Activated CD4-positive, alpha-beta T cell treated with anti-CD3 and anti-CD28 coated beads, Interleukin-2, amount 10 ng/mL, durations not matched to agents 7 days and 5 days (primary cell): ENCODE measurements at regions not wholly inside any gene's neighbourhood (a gene's known extent, or its start where the extent isn't known, plus 50 kb on each side); places are given as distances from the start of the nearest gene placed in this dataset.

Experiments
- CTCF ChIA-PET: fragments of 350-600 bp; sonication (Branson Sonifier 250); formaldehyde crosslinking; loops from one replicate; lab custom pipeline; 2021; ENCODE audit warnings: antibody characterized with exemption; lab: Charles Lee
- POLR2A ChIA-PET: fragments of 350-600 bp; sonication (Branson Sonifier 250); formaldehyde crosslinking; loops from one replicate; lab custom pipeline; 2021; ENCODE audit warnings: antibody characterized with exemption; lab: Charles Lee
- DNase-seq: peaks from one replicate; pipeline ENCODE4 v3.0.0-alpha.2; 2020
- H3K27ac Mint-ChIP-seq: one replicate; pipeline ENCODE4 v1.8.0; 2021; ENCODE audit warnings: mild to moderate bottlenecking, moderate library complexity, mixed read lengths
- H3K27me3 Mint-ChIP-seq: one replicate; pipeline ENCODE4 v1.8.0; 2021; ENCODE audit warnings: mixed read lengths
- H3K36me3 Mint-ChIP-seq: one replicate; pipeline ENCODE4 v1.8.0; 2021; ENCODE audit warnings: low read depth, mixed read lengths
- H3K4me1 Mint-ChIP-seq: one replicate; pipeline ENCODE4 v1.8.0; 2021; ENCODE audit warnings: mixed read lengths
- H3K4me3 Mint-ChIP-seq: one replicate; pipeline ENCODE4 v1.8.0; 2021; ENCODE audit warnings: mild to moderate bottlenecking, moderate library complexity, mixed read lengths
- H3K9me3 Mint-ChIP-seq: one replicate; pipeline ENCODE4 v1.8.0; 2021; ENCODE audit warnings: mixed read lengths

DNA sequence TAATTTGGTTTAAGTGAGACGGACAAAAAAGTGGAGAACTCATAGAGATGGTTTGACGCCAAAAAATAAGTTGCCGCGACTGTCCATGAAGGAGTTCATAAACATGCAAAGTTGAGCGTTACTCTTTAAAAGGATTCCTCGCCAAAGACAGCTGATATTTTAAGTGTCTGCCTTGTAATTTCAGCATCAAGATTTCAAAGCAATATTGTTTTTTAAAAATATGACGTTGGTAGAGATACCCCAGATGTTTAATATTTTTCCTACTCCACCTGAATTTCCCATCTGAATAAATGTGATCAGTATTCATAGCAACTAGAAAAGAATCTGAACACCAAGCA, 155.0 kb downstream of the TUSC7 start:
- no peak overlapping the region for H3K4me3 Mint-ChIP-seq
- no peaks in the 10 kb centered on the region for H3K4me1 Mint-ChIP-seq
- no peak for DNase-seq
- no peaks in the 10 kb centered on the region for H3K9me3 Mint-ChIP-seq
- CTCF ChIA-PET: no interaction called here
- no peak overlapping the region for H3K27ac Mint-ChIP-seq
- no peaks in the 10 kb centered on the region for H3K27me3 Mint-ChIP-seq
- POLR2A ChIA-PET: no interaction called here
- H3K36me3 Mint-ChIP-seq: no peaks in the 10 kb centered on the region

GRCh38 chr3:116870379-116870778, 160.8 kb downstream of the TUSC7 start:
- Mint-ChIP-seq H3K4me1 (no peaks in the 10 kb centered on the region), H3K4me3 (no peak overlapping the region)
- POLR2A ChIA-PET: no interaction called here

DNA sequence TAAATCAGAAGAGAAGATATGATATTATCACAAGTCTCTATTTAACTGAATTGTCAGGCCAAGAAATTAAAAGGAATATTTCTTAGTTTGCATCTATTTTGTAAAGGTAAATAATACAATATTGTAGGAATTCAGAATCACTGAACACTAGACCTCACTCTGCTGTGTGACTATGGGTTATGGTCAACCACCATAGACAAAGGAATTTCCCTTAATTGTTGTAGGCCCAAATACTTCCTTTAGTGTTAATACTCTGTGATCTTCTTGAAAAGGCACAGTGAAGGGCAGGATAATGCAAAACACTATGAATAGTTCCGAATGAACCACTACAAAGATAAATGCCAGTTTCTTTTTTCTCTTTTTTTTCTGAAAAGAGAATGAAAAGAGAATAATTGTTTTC, 162.3 kb downstream of the TUSC7 start:
- Mint-ChIP-seq H3K27me3 (no peaks in the 10 kb centered on the region), H3K4me3 (no peak overlapping the region), H3K4me1 (no peaks in the 10 kb centered on the region), H3K9me3 (no peaks in the 10 kb centered on the region), H3K36me3 (no peaks in the 10 kb centered on the region), H3K27ac (no peak overlapping the region)
- POLR2A ChIA-PET: no interaction called here
- CTCF ChIA-PET: no interaction called here
- DNase-seq: no peak

More at GRCh38 chr3:116870379-116870778, 160.8 kb downstream of the TUSC7 start:
- Mint-ChIP-seq H3K36me3 (no peaks in the 10 kb centered on the region), H3K9me3 (no peaks in the 10 kb centered on the region), H3K27ac (no peak overlapping the region), H3K27me3 (no peaks in the 10 kb centered on the region)
- CTCF ChIA-PET: no interaction called here
- no peak for DNase-seq

DNA sequence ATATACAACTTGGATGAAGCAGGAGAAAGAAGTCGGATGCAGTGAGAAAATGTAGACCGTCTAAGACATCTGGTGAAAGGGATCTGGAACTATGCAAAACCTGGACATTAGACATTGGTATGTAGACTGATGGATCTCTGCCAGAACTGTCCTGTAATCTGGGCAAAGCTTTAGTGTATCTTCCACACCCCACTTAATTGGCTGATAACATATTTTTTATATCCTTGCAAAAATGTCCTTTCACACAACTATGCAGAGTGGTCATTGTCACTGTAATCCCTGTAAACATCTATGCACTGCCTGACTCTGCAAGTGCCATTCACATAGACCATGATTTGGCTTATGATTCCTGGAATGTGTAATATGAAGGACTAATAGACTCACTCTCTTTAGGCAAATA, 163.1 kb downstream of the TUSC7 start:
- no peaks in the 10 kb centered on the region for H3K9me3 Mint-ChIP-seq
- ChIA-PET POLR2A (no interaction called here), CTCF (no interaction called here)
- no peaks in the 10 kb centered on the region for H3K27me3 Mint-ChIP-seq
- H3K4me3 Mint-ChIP-seq: no peak overlapping the region
- no peaks in the 10 kb centered on the region for H3K36me3 Mint-ChIP-seq
- H3K27ac Mint-ChIP-seq: no peak overlapping the region
- no peaks in the 10 kb centered on the region for H3K4me1 Mint-ChIP-seq
- no peak for DNase-seq

DNA sequence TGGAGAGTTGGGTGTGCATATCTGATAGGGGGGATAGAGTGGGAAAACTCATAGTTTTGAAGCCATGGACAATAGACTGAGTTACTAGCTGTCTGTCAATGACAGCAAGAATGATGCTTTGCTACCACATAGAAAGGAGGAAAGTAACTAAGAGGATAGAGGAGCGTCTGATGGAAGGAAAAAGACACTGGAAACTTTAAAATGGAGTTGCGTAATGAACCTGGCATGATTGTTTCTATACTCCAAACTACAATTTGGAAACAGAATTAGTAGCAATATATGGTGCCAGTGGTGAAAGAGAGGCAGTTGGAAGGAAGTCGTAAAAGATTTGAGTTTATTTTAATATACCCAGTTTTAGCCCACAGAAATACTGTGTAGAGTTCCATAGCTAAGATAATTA, 163.6 kb downstream of the TUSC7 start:
- POLR2A ChIA-PET: no interaction called here
- no peak for DNase-seq
- CTCF ChIA-PET: no interaction called here
- no peak overlapping the region for H3K4me3 Mint-ChIP-seq
- no peaks in the 10 kb centered on the region for H3K27me3 Mint-ChIP-seq
- no peaks in the 10 kb centered on the region for H3K36me3 Mint-ChIP-seq
- H3K4me1 Mint-ChIP-seq: no peaks in the 10 kb centered on the region
- H3K9me3 Mint-ChIP-seq: no peaks in the 10 kb centered on the region
- no peak overlapping the region for H3K27ac Mint-ChIP-seq

DNA sequence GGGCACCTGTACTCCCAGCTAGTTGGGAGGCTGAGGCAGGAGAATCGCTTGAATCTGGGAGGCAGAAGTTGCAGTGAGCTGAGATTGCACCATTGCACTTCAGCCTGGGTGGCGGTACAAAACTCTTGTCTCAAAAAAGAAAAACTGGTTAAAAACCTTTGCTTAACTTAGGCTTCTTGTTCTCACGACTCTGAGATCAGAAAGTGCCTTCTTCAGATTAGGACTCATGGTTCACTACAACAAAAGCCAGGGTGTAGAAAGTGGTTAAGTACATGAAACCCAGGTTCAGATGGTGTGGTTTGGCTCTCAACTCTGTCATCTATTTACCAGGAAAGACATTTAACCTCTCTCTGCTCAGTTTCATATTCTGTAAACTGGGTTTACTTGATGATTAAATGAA, 168.4 kb downstream of the TUSC7 start:
- CTCF ChIA-PET: no interaction called here

DNA sequence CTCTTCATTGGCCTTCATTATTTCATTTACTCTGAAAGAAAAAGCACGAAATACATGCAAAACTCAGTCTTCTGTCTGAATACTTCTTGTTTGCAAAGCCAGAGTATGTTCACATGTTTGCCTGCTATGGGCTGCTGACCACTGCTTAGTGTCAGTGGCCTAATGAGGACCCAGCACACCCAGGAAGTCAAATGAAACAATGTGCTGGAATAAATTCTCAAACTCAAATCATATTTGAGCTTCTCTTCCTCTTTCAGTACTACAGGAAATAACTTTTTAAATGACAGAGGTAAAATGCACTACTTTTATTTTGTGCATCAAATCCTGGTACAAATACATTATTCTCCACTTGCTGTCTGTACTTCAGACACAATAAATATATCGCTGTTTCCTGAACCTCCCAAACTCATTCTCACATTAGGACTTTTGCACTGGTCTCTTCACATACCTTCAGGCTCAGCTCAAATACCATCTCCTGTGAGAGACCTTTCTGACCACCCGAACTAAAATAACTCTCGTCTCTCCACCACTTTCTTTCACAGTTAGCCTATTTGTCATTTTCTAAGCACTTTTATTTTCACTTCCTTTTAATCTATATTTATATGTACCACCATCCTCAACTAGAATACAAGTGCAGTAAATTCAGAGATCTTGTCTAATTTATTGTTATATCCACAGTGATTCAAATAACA, 176.8 kb downstream of the TUSC7 start:
- ChIA-PET POLR2A (no interaction called here), CTCF (no interaction called here)
- Mint-ChIP-seq H3K27me3 (no peaks in the 10 kb centered on the region), H3K4me1 (no peaks in the 10 kb centered on the region), H3K36me3 (no peaks in the 10 kb centered on the region), H3K27ac (no peak overlapping the region), H3K9me3 (no peaks in the 10 kb centered on the region), H3K4me3 (no peak overlapping the region)
- no peak for DNase-seq

More for the DNA sequence above, 168.4 kb downstream of the TUSC7 start:
- no peaks in the 10 kb centered on the region for H3K36me3 Mint-ChIP-seq
- H3K4me1 Mint-ChIP-seq: no peaks in the 10 kb centered on the region
- no peak for DNase-seq
- no peaks in the 10 kb centered on the region for H3K9me3 Mint-ChIP-seq
- POLR2A ChIA-PET: no interaction called here
- no peak overlapping the region for H3K4me3 Mint-ChIP-seq
- no peak overlapping the region for H3K27ac Mint-ChIP-seq
- no peaks in the 10 kb centered on the region for H3K27me3 Mint-ChIP-seq

DNA sequence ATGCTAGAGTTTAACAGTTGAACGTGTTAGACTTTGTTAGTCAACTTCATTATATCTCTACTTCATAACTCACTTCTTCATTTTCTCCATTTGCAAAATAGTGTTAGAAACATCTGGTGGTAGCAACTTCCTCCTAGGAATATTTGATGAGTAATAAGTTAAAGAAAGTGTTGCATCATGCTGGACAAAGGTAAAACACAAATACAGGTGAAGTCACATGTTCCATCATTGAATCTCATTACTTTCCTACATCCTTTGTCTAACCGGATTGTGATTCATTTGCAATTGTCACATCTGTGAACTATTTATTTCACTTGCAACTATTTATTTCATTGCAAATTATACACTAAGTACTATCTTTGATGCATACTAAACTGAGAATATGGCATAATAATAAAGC, 186.5 kb downstream of the TUSC7 start:
- Mint-ChIP-seq H3K4me3 (no peak overlapping the region), H3K27me3 (no peaks in the 10 kb centered on the region), H3K36me3 (no peaks in the 10 kb centered on the region), H3K27ac (no peak overlapping the region), H3K9me3 (peaks cover 2% of the 10 kb centered on the region), H3K4me1 (no peaks in the 10 kb centered on the region)
- ChIA-PET CTCF (no interaction called here), POLR2A (no interaction called here)
- DNase-seq: no peak

DNA sequence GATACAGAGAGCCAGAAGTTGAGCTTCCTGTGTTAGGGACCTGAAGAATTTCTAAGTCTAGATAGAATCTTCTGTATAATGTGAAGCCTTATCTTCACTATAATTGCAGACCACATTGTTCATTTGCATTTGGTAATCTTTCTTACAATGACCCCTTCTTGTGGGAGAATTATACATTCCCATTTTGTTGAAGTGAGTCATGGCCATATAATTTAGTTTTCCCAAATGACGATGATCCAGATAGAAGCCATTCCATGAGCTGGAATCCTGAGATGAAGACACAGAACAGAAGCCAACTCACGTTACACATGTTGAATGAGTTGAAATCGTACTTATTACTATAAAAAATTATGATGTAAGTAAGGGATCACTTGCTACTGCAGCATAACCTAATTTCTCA, 187.8 kb downstream of the TUSC7 start:
- no peak overlapping the region for H3K27ac Mint-ChIP-seq
- ChIA-PET CTCF (no interaction called here), POLR2A (no interaction called here)
- no peak overlapping the region for H3K4me3 Mint-ChIP-seq
- DNase-seq: no peak
- H3K36me3 Mint-ChIP-seq: no peaks in the 10 kb centered on the region
- peaks cover 2% of the 10 kb centered on the region for H3K9me3 Mint-ChIP-seq
- no peaks in the 10 kb centered on the region for H3K4me1 Mint-ChIP-seq
- H3K27me3 Mint-ChIP-seq: no peaks in the 10 kb centered on the region

DNA sequence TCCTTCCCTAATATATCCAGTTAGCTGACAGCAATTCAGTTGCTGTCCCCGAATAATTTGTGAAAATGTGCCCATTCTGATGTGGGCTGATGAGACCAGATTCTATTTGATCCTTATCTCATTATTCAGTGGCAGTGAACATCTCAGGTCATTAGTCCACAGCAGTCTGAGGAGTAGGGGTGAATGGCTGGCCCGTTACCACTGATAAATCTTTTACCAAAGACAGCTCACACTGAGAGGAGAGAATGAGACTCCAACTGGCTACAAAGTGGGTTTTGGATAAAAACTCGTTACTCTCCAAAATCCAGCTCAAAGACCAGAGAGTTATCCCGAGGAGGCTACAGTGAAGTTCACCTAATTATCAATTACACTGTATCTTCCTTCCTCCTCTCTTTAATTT, 189.7 kb downstream of the TUSC7 start:
- POLR2A ChIA-PET: no interaction called here
- Mint-ChIP-seq H3K27me3 (no peaks in the 10 kb centered on the region), H3K9me3 (peaks cover 2% of the 10 kb centered on the region), H3K4me3 (no peak overlapping the region), H3K36me3 (no peaks in the 10 kb centered on the region), H3K4me1 (no peaks in the 10 kb centered on the region), H3K27ac (no peak overlapping the region)
- CTCF ChIA-PET: no interaction called here
- DNase-seq: no peak

DNA sequence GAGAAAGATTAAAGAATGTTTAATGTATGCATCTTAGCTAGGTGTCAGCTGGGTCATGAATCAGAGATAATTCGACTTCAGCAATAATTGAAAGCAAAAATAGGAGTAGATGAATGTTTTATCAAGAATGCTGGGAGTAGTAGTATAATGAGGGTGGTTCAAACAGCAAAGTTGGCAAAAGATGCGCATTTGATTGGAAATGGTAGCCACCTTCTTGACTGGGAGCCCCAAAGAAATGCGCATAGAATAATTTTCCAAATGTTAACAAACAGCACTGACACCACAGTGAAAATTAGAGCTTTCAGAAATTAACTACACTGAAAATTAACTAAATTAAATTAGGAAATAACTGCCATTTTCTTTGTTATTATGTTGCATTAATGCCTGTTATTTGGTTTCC, 195.8 kb downstream of the TUSC7 start:
- Mint-ChIP-seq H3K27ac (no peak overlapping the region), H3K27me3 (no peaks in the 10 kb centered on the region), H3K36me3 (no peaks in the 10 kb centered on the region), H3K4me3 (no peak overlapping the region), H3K4me1 (no peaks in the 10 kb centered on the region), H3K9me3 (peaks cover 4% of the 10 kb centered on the region)
- CTCF ChIA-PET: interaction anchor here (0.6 kb wide), 1 partner anchor 879 kb away, joined by 3 read pairs; no protein-coding TSS in a partner anchor
- DNase-seq: no peak
- POLR2A ChIA-PET: no interaction called here

DNA sequence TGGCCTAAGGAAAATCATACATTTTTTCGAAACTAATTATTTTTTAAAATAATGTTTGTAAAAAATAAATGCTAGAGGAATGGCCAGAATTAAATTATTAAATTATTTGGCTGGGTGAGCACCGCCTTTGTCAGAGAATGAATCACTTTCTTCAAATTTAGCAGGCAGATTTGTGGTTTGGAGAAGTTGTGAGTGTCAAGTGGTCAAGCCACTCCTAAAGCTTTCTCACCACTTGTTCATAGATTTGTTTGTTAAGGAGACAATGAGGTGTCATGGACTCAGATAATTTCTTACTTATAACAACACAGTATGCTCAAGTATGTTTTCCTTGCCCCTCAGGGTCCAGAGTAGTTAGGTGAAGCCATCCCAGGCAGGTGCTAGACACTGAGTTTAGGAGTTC, 196.2 kb downstream of the TUSC7 start:
- DNase-seq: no peak
- Mint-ChIP-seq H3K36me3 (no peaks in the 10 kb centered on the region), H3K27me3 (no peaks in the 10 kb centered on the region), H3K9me3 (peaks cover 3% of the 10 kb centered on the region), H3K4me1 (no peaks in the 10 kb centered on the region), H3K27ac (no peak overlapping the region), H3K4me3 (no peak overlapping the region)
- ChIA-PET POLR2A (no interaction called here), CTCF (no interaction called here)

GRCh38 chr3:116912116-116912515, 202.5 kb downstream of the TUSC7 start:
- CTCF ChIA-PET: no interaction called here
- no peaks in the 10 kb centered on the region for H3K27me3 Mint-ChIP-seq

GRCh38 chr3:116914004-116914403, 204.4 kb downstream of the TUSC7 start:
- Mint-ChIP-seq H3K27ac (no peak overlapping the region), H3K36me3 (no peaks in the 10 kb centered on the region), H3K9me3 (no peaks in the 10 kb centered on the region), H3K4me1 (no peaks in the 10 kb centered on the region), H3K27me3 (no peaks in the 10 kb centered on the region), H3K4me3 (no peak overlapping the region)
- ChIA-PET POLR2A (no interaction called here), CTCF (interaction anchor here (0.6 kb wide), 1 partner anchor 28 kb away, joined by 3 read pairs; no protein-coding TSS in a partner anchor)
- no peak for DNase-seq

More at GRCh38 chr3:116912116-116912515, 202.5 kb downstream of the TUSC7 start:
- no peaks in the 10 kb centered on the region for H3K36me3 Mint-ChIP-seq
- no peaks in the 10 kb centered on the region for H3K4me1 Mint-ChIP-seq
- POLR2A ChIA-PET: no interaction called here
- H3K9me3 Mint-ChIP-seq: no peaks in the 10 kb centered on the region
- DNase-seq: no peak
- H3K27ac Mint-ChIP-seq: no peak overlapping the region
- H3K4me3 Mint-ChIP-seq: no peak overlapping the region
